DMS 273 (cell line): ENCODE measurements at regions not wholly inside any gene's neighbourhood (a gene's known extent, or its start where the extent isn't known, plus 50 kb on each side); places are given as distances from the start of the nearest gene placed in this dataset.

Experiments used
- DNase-seq: peaks from one replicate; lab custom pipeline; 2025; ENCODE audit not compliant: unreplicated experiment; lab: John Stamatoyannopoulos, UW

- no peak for DNase-seq
Observed at GRCh38 chr12:16756833-16757555, 151.0 kb upstream of the LMO3 start.

GRCh38 chr12:16730772-16731171, 124.8 kb upstream of the LMO3 start:
- no peak for DNase-seq

- DNase-seq = no peak
Observed at GRCh38 chr12:16726879-16727278, 120.9 kb upstream of the LMO3 start.

- DNase-seq = no peak
Observed at GRCh38 chr12:16719713-16720416, 113.9 kb upstream of the LMO3 start.

- no peak for DNase-seq
Observed at GRCh38 chr12:16716928-16717327, 111.0 kb upstream of the LMO3 start.

- no peak for DNase-seq
Observed at GRCh38 chr12:16692099-16692498, 86.1 kb upstream of the LMO3 start.

- no peak for DNase-seq
Observed at GRCh38 chr12:16691624-16692023, 85.7 kb upstream of the LMO3 start.

- DNase-seq = no peak
Observed at GRCh38 chr12:16688200-16688599, 82.2 kb upstream of the LMO3 start.

- DNase-seq = no peak
Observed at GRCh38 chr12:16685107-16685506, 79.1 kb upstream of the LMO3 start.

GRCh38 chr12:16681196-16681595, 75.2 kb upstream of the LMO3 start:
- DNase-seq = no peak

GRCh38 chr12:16675438-16675837, 69.5 kb upstream of the LMO3 start:
- no peak for DNase-seq

- DNase-seq = no peak
Observed at GRCh38 chr12:16674885-16675284, 68.9 kb upstream of the LMO3 start.

- DNase-seq = no peak
Observed at GRCh38 chr12:16670456-16671050, 64.6 kb upstream of the LMO3 start.

- DNase-seq = no peak
Observed at GRCh38 chr12:16669756-16670155, 63.8 kb upstream of the LMO3 start.

- DNase-seq = no peak
Observed at GRCh38 chr12:16668198-16668597, 62.2 kb upstream of the LMO3 start.

GRCh38 chr12:16658699-16659098, 52.7 kb upstream of the LMO3 start:
- no peak for DNase-seq
